ENCODE measurements at regions not wholly inside any gene's neighbourhood (a gene's known extent, or its start where the extent isn't known, plus 50 kb on each side); places are given as distances from the start of the nearest gene placed in this dataset.

- CTCF ChIA-PET: no interaction called here
- no peak; the same call in 1 of the 2 replicates for TF ChIP-seq CTCF (conservative IDR thresholded peaks at IDR 0.05; ENCODE audit: low read depth)
- no peak for DNase-seq (ENCODE audit: low spot score)
- no peak overlapping the region for H3K27ac ChIP-seq
- POLR2A ChIA-PET (ENCODE audit: low non-redundant PET): no interaction called here
Measured at GRCh38 chr4:123096038-123096437, 173.6 kb upstream of the NUDT6 start.

GRCh38 chr4:123102897-123103471, 180.6 kb upstream of the NUDT6 start:
- ChIA-PET CTCF (interaction anchor here (0.6 to 0.7 kb wide), 3 partner anchors 383 to 800 kb away, joined by 3 read pairs; no protein-coding TSS in a partner anchor), POLR2A (ENCODE audit: low non-redundant PET) (no interaction called here)
- TF ChIP-seq CTCF (conservative IDR thresholded peaks at IDR 0.05; ENCODE audit: low read depth): peak; percentile 69
- no peak overlapping the region for H3K27ac ChIP-seq
- peak; percentile 36 for DNase-seq (ENCODE audit: low spot score)

GRCh38 chr4:123104310-123105025, 182.1 kb upstream of the NUDT6 start:
- ChIA-PET POLR2A (ENCODE audit: low non-redundant PET) (no interaction called here), CTCF (no interaction called here)
- TF ChIP-seq CTCF (conservative IDR thresholded peaks at IDR 0.05; ENCODE audit: low read depth): no peak
- no peak for DNase-seq (ENCODE audit: low spot score)
- H3K27ac ChIP-seq: no peak overlapping the region

- POLR2A ChIA-PET (ENCODE audit: low non-redundant PET): no interaction called here
- CTCF ChIA-PET: no interaction called here
- no peak for DNase-seq (ENCODE audit: low spot score)
- no peak for TF ChIP-seq CTCF (conservative IDR thresholded peaks at IDR 0.05; ENCODE audit: low read depth)
- H3K27ac ChIP-seq: no peak overlapping the region
Measured at GRCh38 chr4:123105026-123105420, 182.6 kb upstream of the NUDT6 start.

GRCh38 chr4:123106747-123107146, 184.3 kb upstream of the NUDT6 start:
- POLR2A ChIA-PET (ENCODE audit: low non-redundant PET): no interaction called here
- CTCF ChIA-PET: no interaction called here

More at GRCh38 chr4:123106747-123107146, 184.3 kb upstream of the NUDT6 start:
- no peak overlapping the region for H3K27ac ChIP-seq
- DNase-seq (ENCODE audit: low spot score): no peak
- no peak for TF ChIP-seq CTCF (conservative IDR thresholded peaks at IDR 0.05; ENCODE audit: low read depth)

Data from RWPE1 (cell line).